ENCODE measurements at regions not wholly inside any gene's neighbourhood (a gene's known extent, or its start where the extent isn't known, plus 50 kb on each side); places are given as distances from the start of the nearest gene placed in this dataset.

GRCh38 chr4:4740071-4740470, 119.4 kb upstream of the MSX1 start:
- Mint-ChIP-seq H3K36me3 (ENCODE audit: low read depth) (no peaks in the 10 kb centered on the region), H3K4me1 (ENCODE audit: low read depth) (no peaks in the 10 kb centered on the region), H3K4me3 (no peak overlapping the region), H3K27ac (no peak overlapping the region), H3K9me3 (peaks cover 10% of the 10 kb centered on the region), H3K27me3 (no peaks in the 10 kb centered on the region)
- DNase-seq = no peak

GRCh38 chr4:4735870-4736269, 123.6 kb upstream of the MSX1 start:
- H3K4me3 Mint-ChIP-seq = no peak overlapping the region
- no peaks in the 10 kb centered on the region for H3K27me3 Mint-ChIP-seq
- H3K27ac Mint-ChIP-seq = no peak overlapping the region
- no peaks in the 10 kb centered on the region for H3K36me3 Mint-ChIP-seq (ENCODE audit: low read depth)
- DNase-seq = no peak
- H3K9me3 Mint-ChIP-seq = no peaks in the 10 kb centered on the region
- H3K4me1 Mint-ChIP-seq (ENCODE audit: low read depth) = no peaks in the 10 kb centered on the region

- Mint-ChIP-seq H3K9me3 (no peaks in the 10 kb centered on the region), H3K27me3 (no peaks in the 10 kb centered on the region), H3K36me3 (ENCODE audit: low read depth) (no peaks in the 10 kb centered on the region), H3K4me1 (ENCODE audit: low read depth) (no peaks in the 10 kb centered on the region), H3K27ac (no peak overlapping the region), H3K4me3 (no peak overlapping the region)
- no peak for DNase-seq
Observed at GRCh38 chr4:4735136-4735750, 124.2 kb upstream of the MSX1 start.

- Mint-ChIP-seq H3K4me1 (ENCODE audit: low read depth) (no peaks in the 10 kb centered on the region), H3K4me3 (no peak overlapping the region), H3K27ac (no peak overlapping the region), H3K9me3 (peaks cover 2% of the 10 kb centered on the region), H3K27me3 (no peaks in the 10 kb centered on the region), H3K36me3 (ENCODE audit: low read depth) (no peaks in the 10 kb centered on the region)
- DNase-seq = no peak
Observed at GRCh38 chr4:4734425-4734824, 125.0 kb upstream of the MSX1 start.

DNA sequence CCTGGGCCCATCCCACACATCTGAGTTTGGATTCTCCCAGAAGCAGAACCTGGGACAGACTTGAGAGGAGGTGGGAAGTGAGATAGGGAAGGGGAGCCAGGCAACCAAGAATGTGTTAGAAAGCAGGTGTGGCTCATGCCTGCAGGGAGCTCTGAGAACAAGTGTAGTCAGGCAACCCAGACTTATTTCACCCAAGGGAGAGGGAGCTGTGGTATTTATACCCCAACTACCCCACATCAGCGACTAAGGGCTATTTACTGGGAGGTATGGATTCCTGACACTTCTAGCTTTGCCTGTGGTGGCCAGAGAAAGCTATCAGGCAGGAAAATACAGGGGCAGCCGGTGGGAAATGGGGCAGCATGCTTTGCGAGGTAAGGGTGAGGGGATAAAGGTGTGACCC, 125.8 kb upstream of the MSX1 start:
- Mint-ChIP-seq H3K27me3 (no peaks in the 10 kb centered on the region), H3K27ac (no peak overlapping the region), H3K4me1 (ENCODE audit: low read depth) (no peaks in the 10 kb centered on the region), H3K9me3 (peaks cover 2% of the 10 kb centered on the region), H3K4me3 (no peak overlapping the region), H3K36me3 (ENCODE audit: low read depth) (no peaks in the 10 kb centered on the region)
- DNase-seq = no peak

DNA sequence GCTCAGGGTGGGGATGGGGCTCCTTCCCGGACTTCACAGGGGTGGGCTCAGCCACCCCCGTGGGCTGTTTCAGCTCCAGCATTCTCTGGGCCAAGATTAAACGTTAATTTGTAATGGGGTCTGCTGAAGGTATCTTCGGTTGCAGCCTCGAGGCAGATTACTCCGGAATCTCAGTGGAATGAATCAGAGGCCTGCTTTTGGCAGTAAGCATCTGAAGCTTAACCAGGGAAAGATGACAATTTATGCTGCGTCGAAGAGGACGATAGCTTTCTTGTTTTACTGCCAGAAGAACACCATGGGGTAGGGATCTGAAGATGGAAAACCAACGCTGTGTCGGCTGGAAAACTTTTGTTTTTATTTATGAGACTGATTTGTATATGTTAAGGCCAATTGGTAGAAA, 129.2 kb upstream of the MSX1 start:
- Mint-ChIP-seq H3K9me3 (peaks cover 24% of the 10 kb centered on the region), H3K27ac (no peak overlapping the region), H3K4me3 (no peak overlapping the region), H3K27me3 (no peaks in the 10 kb centered on the region), H3K4me1 (ENCODE audit: low read depth) (no peaks in the 10 kb centered on the region), H3K36me3 (ENCODE audit: low read depth) (peaks cover 20% of the 10 kb centered on the region)
- DNase-seq = no peak

DNA sequence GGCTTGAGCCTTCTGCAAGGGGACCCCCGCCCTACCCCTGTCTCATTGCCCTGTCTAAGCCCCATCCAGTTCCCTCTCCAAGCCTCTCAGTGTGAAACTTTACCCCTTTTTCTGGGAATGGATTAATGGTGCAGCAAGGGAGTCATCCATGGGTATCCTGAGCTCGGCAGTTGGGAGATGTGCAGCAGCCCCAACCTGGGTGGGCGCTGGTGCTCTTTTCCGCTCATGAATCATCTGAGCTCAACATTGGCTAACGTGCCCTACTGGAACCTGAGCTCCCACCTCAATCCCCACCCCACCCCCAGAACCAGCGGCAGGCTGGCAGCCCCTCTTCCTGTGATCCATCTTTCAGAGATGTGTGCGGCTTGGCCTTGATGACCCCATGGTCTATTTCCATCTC, 130.3 kb upstream of the MSX1 start:
- Mint-ChIP-seq H3K9me3 (peaks cover 29% of the 10 kb centered on the region), H3K36me3 (ENCODE audit: low read depth) (peaks cover 20% of the 10 kb centered on the region), H3K27me3 (no peaks in the 10 kb centered on the region), H3K4me1 (ENCODE audit: low read depth) (no peaks in the 10 kb centered on the region), H3K4me3 (no peak overlapping the region), H3K27ac (no peak overlapping the region)
- DNase-seq = no peak

GRCh38 chr4:4727536-4727935, 131.9 kb upstream of the MSX1 start:
- no peak for DNase-seq
- Mint-ChIP-seq H3K9me3 (peaks cover 42% of the 10 kb centered on the region), H3K27ac (no peak overlapping the region), H3K36me3 (ENCODE audit: low read depth) (peaks cover 23% of the 10 kb centered on the region), H3K27me3 (no peaks in the 10 kb centered on the region), H3K4me3 (no peak overlapping the region), H3K4me1 (ENCODE audit: low read depth) (no peaks in the 10 kb centered on the region)

- Mint-ChIP-seq H3K9me3 (peaks cover 46% of the 10 kb centered on the region), H3K27ac (no peak overlapping the region), H3K4me3 (no peak overlapping the region), H3K36me3 (ENCODE audit: low read depth) (peaks cover 23% of the 10 kb centered on the region), H3K27me3 (no peaks in the 10 kb centered on the region), H3K4me1 (ENCODE audit: low read depth) (no peaks in the 10 kb centered on the region)
- DNase-seq = no peak
Observed at GRCh38 chr4:4726051-4726450, 133.4 kb upstream of the MSX1 start.

GRCh38 chr4:4724321-4724720, 135.1 kb upstream of the MSX1 start:
- no peaks in the 10 kb centered on the region for H3K27me3 Mint-ChIP-seq
- H3K36me3 Mint-ChIP-seq (ENCODE audit: low read depth) = peaks cover 23% of the 10 kb centered on the region
- H3K9me3 Mint-ChIP-seq = peaks cover 43% of the 10 kb centered on the region
- no peak overlapping the region for H3K4me3 Mint-ChIP-seq
- no peak for DNase-seq
- H3K4me1 Mint-ChIP-seq (ENCODE audit: low read depth) = no peaks in the 10 kb centered on the region
- H3K27ac Mint-ChIP-seq = no peak overlapping the region

GRCh38 chr4:4721636-4722035, 137.8 kb upstream of the MSX1 start:
- H3K36me3 Mint-ChIP-seq (ENCODE audit: low read depth) = peaks cover 13% of the 10 kb centered on the region
- no peaks in the 10 kb centered on the region for H3K27me3 Mint-ChIP-seq
- H3K4me1 Mint-ChIP-seq (ENCODE audit: low read depth) = no peaks in the 10 kb centered on the region
- no peak for DNase-seq
- no peak overlapping the region for H3K4me3 Mint-ChIP-seq
- H3K9me3 Mint-ChIP-seq = peaks cover 36% of the 10 kb centered on the region
- H3K27ac Mint-ChIP-seq = no peak overlapping the region

DNA sequence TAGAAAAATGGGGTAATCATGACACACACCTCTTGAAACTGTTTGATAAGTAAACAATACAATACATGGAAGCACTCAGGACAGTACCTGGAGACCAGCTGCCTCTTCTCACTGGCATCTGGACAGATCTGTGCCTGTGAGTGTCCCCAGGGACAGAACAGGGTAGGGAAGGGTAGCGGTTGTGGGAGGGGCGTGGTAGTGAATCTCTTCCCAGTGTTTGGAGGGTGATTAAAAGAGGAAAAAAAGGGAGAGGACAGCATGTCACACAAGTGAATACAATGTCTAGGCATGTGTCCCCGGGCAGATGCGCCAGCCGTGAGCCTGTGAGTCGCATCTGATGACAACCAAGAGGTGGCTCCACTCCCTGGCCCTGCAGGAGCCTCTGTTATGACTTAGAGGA, 138.8 kb upstream of the MSX1 start:
- Mint-ChIP-seq H3K27me3 (no peaks in the 10 kb centered on the region), H3K36me3 (ENCODE audit: low read depth) (peaks cover 3% of the 10 kb centered on the region), H3K4me1 (ENCODE audit: low read depth) (no peaks in the 10 kb centered on the region), H3K27ac (no peak overlapping the region), H3K9me3 (peaks cover 26% of the 10 kb centered on the region), H3K4me3 (no peak overlapping the region)
- no peak for DNase-seq

GRCh38 chr4:4719436-4719835, 140.0 kb upstream of the MSX1 start:
- DNase-seq = no peak
- H3K9me3 Mint-ChIP-seq = peaks cover 19% of the 10 kb centered on the region
- H3K36me3 Mint-ChIP-seq (ENCODE audit: low read depth) = peaks cover 2% of the 10 kb centered on the region
- no peaks in the 10 kb centered on the region for H3K27me3 Mint-ChIP-seq
- H3K4me1 Mint-ChIP-seq (ENCODE audit: low read depth) = no peaks in the 10 kb centered on the region
- no peak overlapping the region for H3K4me3 Mint-ChIP-seq
- H3K27ac Mint-ChIP-seq = no peak overlapping the region

GRCh38 chr4:4717692-4718091, 141.8 kb upstream of the MSX1 start:
- H3K9me3 Mint-ChIP-seq = peaks cover 6% of the 10 kb centered on the region
- no peak overlapping the region for H3K27ac Mint-ChIP-seq
- H3K4me1 Mint-ChIP-seq (ENCODE audit: low read depth) = no peaks in the 10 kb centered on the region
- DNase-seq = no peak
- no peak overlapping the region for H3K4me3 Mint-ChIP-seq
- no peaks in the 10 kb centered on the region for H3K27me3 Mint-ChIP-seq
- H3K36me3 Mint-ChIP-seq (ENCODE audit: low read depth) = no peaks in the 10 kb centered on the region

DNA sequence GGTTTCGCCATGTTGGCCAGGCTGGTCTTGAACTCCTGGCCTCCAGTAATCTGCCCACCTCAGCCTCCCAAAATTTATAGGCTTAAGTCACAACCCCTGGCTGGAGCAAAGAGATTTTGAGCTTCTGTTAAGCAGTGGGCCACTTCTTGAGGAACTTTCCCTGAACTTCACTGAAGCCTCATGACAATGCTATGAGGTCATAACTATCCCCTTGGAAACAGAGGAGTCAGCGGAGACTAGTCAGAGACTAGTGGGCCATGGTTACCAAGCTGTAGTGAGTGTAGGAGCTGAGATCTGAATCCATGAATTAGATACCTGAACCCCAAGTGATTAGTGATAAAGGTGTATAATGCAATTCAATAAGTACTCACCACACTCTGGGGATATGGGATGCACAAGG, 145.1 kb upstream of the MSX1 start:
- no peaks in the 10 kb centered on the region for H3K27me3 Mint-ChIP-seq
- no peaks in the 10 kb centered on the region for H3K36me3 Mint-ChIP-seq (ENCODE audit: low read depth)
- DNase-seq = no peak
- no peaks in the 10 kb centered on the region for H3K4me1 Mint-ChIP-seq (ENCODE audit: low read depth)
- H3K27ac Mint-ChIP-seq = no peak overlapping the region
- no peaks in the 10 kb centered on the region for H3K9me3 Mint-ChIP-seq
- H3K4me3 Mint-ChIP-seq = no peak overlapping the region

Measured in activated T-cell treated with anti-CD3 and anti-CD28 coated beads, Interleukin-2, amount 50 U/mL, for 24 hours (primary cell).